Caki2 (cell line): ENCODE measurements at regions not wholly inside any gene's neighbourhood (a gene's known extent, or its start where the extent isn't known, plus 50 kb on each side); places are given as distances from the start of the nearest gene placed in this dataset.

Experiments
- DNase-seq: peaks from one replicate; pipeline ENCODE4 v3.0.0-alpha.2; 2015; ENCODE audit warnings: low read depth
- in situ Hi-C: cut with HindIII; loops from 2 replicates; pipeline ENCODE4 v1.10.0; 2016; ENCODE audit warnings: low sequenced_read_pairs, low pct_unique_long_range_greater_than_20kb, mixed read lengths

DNA sequence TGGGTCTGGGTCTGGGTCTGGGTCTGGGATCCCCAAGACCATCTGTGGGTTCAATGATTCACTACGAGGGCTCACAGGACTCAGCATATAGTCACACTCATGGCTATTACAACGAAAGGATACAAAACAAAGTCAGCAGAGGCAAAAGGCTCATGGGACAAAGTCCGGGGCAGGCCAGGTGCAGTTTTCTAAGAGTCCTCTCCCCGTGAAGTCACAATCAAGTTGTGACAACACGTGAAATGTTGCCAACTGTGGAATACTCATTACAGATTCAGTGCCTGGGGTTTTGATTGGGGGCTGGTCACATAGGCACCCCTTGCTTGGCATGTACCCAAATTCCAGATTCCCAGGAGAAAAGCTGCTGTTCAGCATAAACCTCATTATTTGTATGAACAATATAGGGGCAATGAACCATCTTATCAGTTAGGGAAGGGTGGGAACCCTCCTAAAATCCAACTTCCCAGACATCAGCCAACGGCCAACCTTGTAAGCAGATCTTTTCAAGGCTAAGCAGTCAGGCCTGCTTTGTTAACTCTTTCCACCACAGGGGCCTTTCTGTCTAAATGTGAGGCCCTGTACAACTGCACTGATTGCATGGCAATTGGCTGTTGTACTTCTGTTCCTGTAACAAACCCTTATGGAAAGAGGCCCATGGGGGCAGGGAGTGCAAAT, 58.2 kb upstream of the DIPK2B start:
- in situ Hi-C loops, result no loop called here
- no peak for DNase-seq
